GM12878 (cell line): ENCODE measurements at regions not wholly inside any gene's neighbourhood (a gene's known extent, or its start where the extent isn't known, plus 50 kb on each side); places are given as distances from the start of the nearest gene placed in this dataset.

ENCODE experiments used
- ATAC-seq: fragments of 200-7000 bp; cut with Tn5 transposase; 3 replicates; pipeline ENCODE4 v1.9.1; 2020; ENCODE audit warnings: mild to moderate bottlenecking, moderate library complexity
- BruUV-seq: library from RNA; stranded (reverse); fragments of 400-500 nt; replicated peaks from 2 replicates; lab custom pipeline; 2021; lab: Mats Ljungman, UMichigan
- CTCF ChIA-PET: fragments of 300-600 bp; sonication (Branson Sonifier 250); formaldehyde crosslinking; extraction: SDS; loops from one replicate; lab custom pipeline; 2021; ENCODE audit warnings: inconsistent platforms; lab: Yijun Ruan, JAX
- POLR2A ChIA-PET: fragments of 350-600 bp; formaldehyde crosslinking; extraction: SDS; loops from one replicate; lab custom pipeline; 2021; ENCODE audit warnings: inconsistent platforms; lab: Charles Lee
- RAD21 ChIA-PET: fragments of 300-600 bp; sonication (Branson Sonifier 250); formaldehyde crosslinking; loops from one replicate; lab custom pipeline; 2023; ENCODE audit warnings: antibody characterized with exemption; ENCODE audit not compliant: unreplicated experiment; lab: Charles Lee
- SMC1A ChIA-PET: fragments of 300-600 bp; sonication (Branson Sonifier 250); formaldehyde crosslinking; loops from one replicate; lab custom pipeline; 2023; ENCODE audit not compliant: unreplicated experiment, uncharacterized antibody; lab: Charles Lee
- DNase-seq: peaks from one replicate; pipeline ENCODE4 v3.0.0-alpha.2; 2011; ENCODE audit warnings: low read depth, low spot score
- FAIRE-seq: peaks from 3 replicates; lab custom pipeline; 2011; peaks lifted over from hg19 to GRCh38; lab: Jason Lieb, UNC
- H2AFZ ChIP-seq: 2 replicates; pipeline ENCODE4 v1.6.0; 2011; ENCODE audit warnings: low read depth, low read length, control low read depth; ENCODE audit not compliant: control insufficient read depth
- H3K27ac ChIP-seq: 2 replicates; pipeline ENCODE4 v1.5.1; 2011; ENCODE audit warnings: control low read depth; ENCODE audit not compliant: control insufficient read depth, insufficient read depth
- H3K27me3 ChIP-seq, 2 experiments: replicated peaks in 1 of 2; 2 replicates each; pipeline versions ENCODE4 v1.6.0 to v1.6.1; 2011; ENCODE audit warnings: low read length in 1 of 2; ENCODE audit not compliant: control insufficient read depth in 2 of 2, insufficient read depth in 2 of 2
- H3K36me3 ChIP-seq, 2 experiments: 2 replicates each; pipeline ENCODE4 v1.5.1; 2011; ENCODE audit warnings: low read length in 1 of 2; ENCODE audit not compliant: control insufficient read depth in 2 of 2, insufficient read depth in 2 of 2
- H3K4me1 ChIP-seq: 2 replicates; pipeline ENCODE4 v1.6.1; 2011; ENCODE audit warnings: mild to moderate bottlenecking, low read length, moderate library complexity, mixed read lengths; ENCODE audit not compliant: control insufficient read depth, insufficient read depth
- H3K4me2 ChIP-seq: 2 replicates; pipeline ENCODE4 v1.6.0; 2011; ENCODE audit warnings: control low read depth; ENCODE audit not compliant: control insufficient read depth, insufficient read depth
- H3K4me3 ChIP-seq: fragments of 200-600 bp; sonication (generic); 2 replicates; pipeline ENCODE4 v1.5.1; 2016
- H3K79me2 ChIP-seq: 2 replicates; pipeline ENCODE4 v1.6.0; 2011; ENCODE audit warnings: low read length; ENCODE audit not compliant: control insufficient read depth, insufficient read depth
- H3K9ac ChIP-seq: 2 replicates; pipeline ENCODE4 v1.8.0; 2011; ENCODE audit warnings: low read length, control low read depth, mixed read lengths; ENCODE audit not compliant: control insufficient read depth, insufficient read depth
- H3K9me3 ChIP-seq: replicated peaks from 3 replicates; pipeline ENCODE4 v1.5.1; 2011; ENCODE audit warnings: mild to moderate bottlenecking, low read length; ENCODE audit not compliant: control insufficient read depth, insufficient read depth
- H4K20me1 ChIP-seq: 2 replicates; pipeline ENCODE4 v1.6.0; 2011; ENCODE audit not compliant: control insufficient read depth, insufficient read depth
- BCLAF1 ChIP-seq: fragments of 450-650 bp; IDR thresholded peaks from 2 replicates; pipeline ENCODE4 v1.6.1; 2017; ENCODE audit warnings: antibody characterized with exemption, mild to moderate bottlenecking, moderate library complexity
- BMI1 ChIP-seq: fragments of 450-650 bp; IDR thresholded peaks from 2 replicates; pipeline ENCODE4 v1.6.1; 2016; ENCODE audit warnings: mild to moderate bottlenecking, moderate library complexity, borderline replicate concordance
- CHD1 ChIP-seq: IDR thresholded peaks from 2 replicates; pipeline ENCODE4 v1.6.1; 2012; ENCODE audit warnings: low read depth, low read length, improper control_type of control experiment
- EED ChIP-seq: sonication (generic); IDR thresholded peaks from 2 replicates; pipeline ENCODE4 v1.6.1; 2016; ENCODE audit warnings: antibody characterized with exemption, low read depth
- FOS ChIP-seq: IDR thresholded peaks from 3 replicates; pipeline ENCODE4 v1.6.1; 2011; ENCODE audit warnings: borderline replicate concordance; ENCODE audit not compliant: insufficient read length; ENCODE audit errors: extremely low read depth
- JUNB ChIP-seq: IDR thresholded peaks from 2 replicates; pipeline ENCODE4 v1.6.1; 2016; ENCODE audit warnings: antibody characterized with exemption, mild to moderate bottlenecking
- KAT2A ChIP-seq: conservative IDR thresholded peaks from 2 replicates; pipeline ENCODE4 v1.6.1; 2011; ENCODE audit warnings: low read depth, low read length; ENCODE audit not compliant: control insufficient read depth
- MTA3 ChIP-seq: IDR thresholded peaks from 2 replicates; pipeline ENCODE4 v1.6.1; 2012; ENCODE audit warnings: low read length, inconsistent platforms, borderline replicate concordance
- PAX8 ChIP-seq: fragments of 450-650 bp; IDR thresholded peaks from 2 replicates; pipeline ENCODE4 v1.6.1; 2017; ENCODE audit warnings: mild to moderate bottlenecking, moderate library complexity
- RAD21 ChIP-seq: IDR thresholded peaks from 2 replicates; pipeline ENCODE4 v1.6.1; 2011; ENCODE audit warnings: mild to moderate bottlenecking, low read depth, low read length, moderate library complexity; ENCODE audit not compliant: insufficient read depth
- RB1 ChIP-seq: fragments of 450-650 bp; formaldehyde crosslinking; IDR thresholded peaks from 2 replicates; pipeline ENCODE4 v1.6.1; 2017; ENCODE audit warnings: mild to moderate bottlenecking, borderline replicate concordance
- RUNX3 ChIP-seq: IDR thresholded peaks from 2 replicates; pipeline ENCODE4 v1.6.1; 2012; ENCODE audit warnings: low read length, inconsistent platforms
- SMAD1 ChIP-seq: fragments of 450-650 bp; IDR thresholded peaks from 2 replicates; pipeline ENCODE4 v1.6.1; 2018; ENCODE audit warnings: mild to moderate bottlenecking, low read depth; ENCODE audit not compliant: partially characterized antibody
- SMAD5 ChIP-seq: IDR thresholded peaks from 2 replicates; pipeline ENCODE4 v1.6.1; 2016; ENCODE audit warnings: antibody characterized with exemption, low read depth
- TCF12 ChIP-seq: IDR thresholded peaks from 2 replicates; pipeline ENCODE4 v1.6.1; 2011; ENCODE audit warnings: low read depth, mild to moderate bottlenecking, low read length
- ZBTB33 ChIP-seq: fragments of 450-650 bp; IDR thresholded peaks from 2 replicates; pipeline ENCODE4 v1.6.1; 2017; ENCODE audit warnings: mild to moderate bottlenecking
- ZBTB40 ChIP-seq: fragments of 450-650 bp; IDR thresholded peaks from 2 replicates; pipeline ENCODE4 v1.6.1; 2016; ENCODE audit warnings: mild to moderate bottlenecking, moderate library complexity, borderline replicate concordance
- WGBS: methylation state at CpG from one replicate; pipeline ENCODE4 v1.1.6; 2016; ENCODE audit warnings: low lambda C conversion rate; ENCODE audit not compliant: insufficient replicate concordance, insufficient coverage; ENCODE audit errors: missing lambda C conversion rate; 5-methylcytosine and 5-hydroxymethylcytosine counted together
- in situ Hi-C: fragments of 300-500 bp; cut with MboI; formaldehyde crosslinking; loops from 9 replicates; pipeline ENCODE4 v1.14.3; 2018; ENCODE audit warnings: mixed read lengths
- intact Hi-C: fragments of 100-400 bp; cut with micrococcal nuclease; formaldehyde crosslinking; loops from one replicate; pipeline ENCODE4 v1.14.2; 2022; ENCODE audit not compliant: unreplicated experiment

- ATAC-seq (no peak), FAIRE-seq (no peak)
- POLR2A ChIA-PET = no interaction called here
- TF ChIP-seq SMAD5 = no peak
- no peak for TF ChIP-seq KAT2A
- no peak for TF ChIP-seq BCLAF1
- no peak for TF ChIP-seq JUNB
- TF ChIP-seq RAD21 = no peak
- no peak for TF ChIP-seq RUNX3
- no peak for TF ChIP-seq TCF12
- TF ChIP-seq CHD1 = no peak
- no peak for TF ChIP-seq MTA3
- no peak for TF ChIP-seq ZBTB33
- no peak for TF ChIP-seq ZBTB40
- no peak for TF ChIP-seq BMI1
- no peak for TF ChIP-seq EED
- TF ChIP-seq SMAD1 = no peak
- no peak for TF ChIP-seq FOS
- TF ChIP-seq PAX8 = no peak
- TF ChIP-seq RB1 = no peak
Observed at GRCh38 chr13:73970421-73971055, 163.7 kb downstream of the KLF12 start.

More at GRCh38 chr13:73970421-73971055, 163.7 kb downstream of the KLF12 start:
- no TSS peak for BruUV-seq
- WGBS = 85% methylated on average over 7 of the region's 7 CpGs
- in situ Hi-C loops = no loop called here
- H3K79me2 ChIP-seq = peaks cover 2% of the 10 kb centered on the region; the same call in 1 of the 2 replicates
- SMC1A ChIA-PET = interaction anchor here (1.2 to 3.5 kb wide), 2 partner anchors 27 to 54 kb away, joined by 4 to 14 read pairs; no protein-coding TSS in a partner anchor
- CTCF ChIA-PET = interaction anchor here (0.7 kb wide), 1 partner anchor 10 kb away, joined by 3 read pairs; no protein-coding TSS in a partner anchor
- H3K4me3 ChIP-seq = no peak overlapping the region
- no peaks in the 10 kb centered on the region for H3K36me3 ChIP-seq
- no peak overlapping the region for H3K27ac ChIP-seq
- no peak overlapping the region for H3K4me2 ChIP-seq
- peaks cover 21% of the 10 kb centered on the region for H3K4me1 ChIP-seq
- no peak overlapping the region for H3K9ac ChIP-seq
- H4K20me1 ChIP-seq = no peaks in the 10 kb centered on the region
- no peaks in the 10 kb centered on the region for H3K27me3 ChIP-seq
- H2AFZ ChIP-seq = no peak overlapping the region
- intact Hi-C loops = no loop called here
- peaks cover 12% of the 10 kb centered on the region for H3K9me3 ChIP-seq
- RAD21 ChIA-PET = no interaction called here
- DNase-seq = no peak
